Stimulated activated CD4-positive, alpha-beta T cell treated with anti-CD3 and anti-CD28 coated beads, Interleukin-4, amount 100 ng/mL, for 24 hours (primary cell): ENCODE measurements at regions not wholly inside any gene's neighbourhood (a gene's known extent, or its start where the extent isn't known, plus 50 kb on each side); places are given as distances from the start of the nearest gene placed in this dataset.

Source experiments
- DNase-seq: peaks from one replicate; pipeline ENCODE4 v3.0.0-alpha.2; 2020

DNA sequence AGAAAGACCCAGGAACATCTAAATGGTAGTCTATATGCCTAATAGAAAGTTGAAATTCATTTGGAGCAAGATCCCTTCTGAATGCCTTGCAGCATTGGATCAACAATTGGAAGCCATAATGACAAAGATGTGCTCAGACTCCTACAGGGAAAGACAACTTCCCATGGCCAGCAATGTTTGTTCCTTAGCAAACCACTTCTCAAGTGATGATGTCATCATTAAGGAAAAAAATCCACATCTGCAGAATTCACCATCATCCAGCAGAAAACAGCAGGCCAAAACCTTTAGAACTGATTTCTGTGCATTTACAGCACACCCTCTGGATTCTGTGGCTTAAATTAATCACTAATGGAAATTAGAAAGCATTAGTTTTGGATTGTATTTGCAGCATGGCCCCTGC is 82.4 kb upstream of the ZIC3 start:
- DNase-seq = no peak

GRCh38 chrX:137482136-137482535 is 83.8 kb upstream of the ZIC3 start:
- DNase-seq = no peak

GRCh38 chrX:137479386-137479785 is 86.5 kb upstream of the ZIC3 start:
- no peak for DNase-seq

DNA sequence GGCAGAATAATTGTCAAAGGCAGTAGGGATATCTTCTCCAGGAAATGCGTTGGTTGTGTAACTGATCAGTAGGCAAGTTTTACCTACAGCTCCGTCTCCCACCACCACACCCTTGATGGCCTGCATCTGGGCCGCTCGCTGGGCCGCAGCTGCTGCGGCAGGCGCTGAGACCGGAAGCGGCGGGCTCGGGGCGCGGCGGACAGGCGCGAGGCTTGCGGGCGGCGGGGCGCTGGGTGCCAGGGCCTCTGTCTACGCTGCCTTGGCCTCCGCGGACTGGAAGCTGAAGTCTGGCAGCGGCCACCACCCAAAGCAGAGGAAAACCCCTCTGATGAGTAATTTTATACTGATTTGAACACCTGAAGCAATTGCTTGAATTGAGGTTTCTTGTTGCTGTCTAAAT is 124.2 kb upstream of the ZIC3 start:
- no peak for DNase-seq

DNA sequence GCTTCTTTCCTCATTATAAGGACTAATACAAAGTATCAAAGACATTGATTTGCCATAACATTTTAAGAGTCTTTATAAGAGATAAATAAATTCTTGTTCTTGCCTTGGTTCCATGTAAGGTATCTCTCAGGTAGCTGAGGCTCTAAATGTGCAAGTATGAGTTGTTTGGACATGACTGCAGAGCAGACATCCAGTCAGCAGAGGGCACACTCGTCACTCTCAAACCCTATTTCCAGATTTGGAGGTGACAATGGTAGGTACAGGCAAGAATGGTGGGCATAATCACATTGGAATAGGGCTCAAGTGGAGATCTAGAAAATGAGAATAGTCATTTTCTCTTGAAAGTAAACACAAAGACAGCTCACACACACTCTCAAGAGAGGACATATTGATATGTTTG is 133.3 kb upstream of the ZIC3 start:
- no peak for DNase-seq

DNA sequence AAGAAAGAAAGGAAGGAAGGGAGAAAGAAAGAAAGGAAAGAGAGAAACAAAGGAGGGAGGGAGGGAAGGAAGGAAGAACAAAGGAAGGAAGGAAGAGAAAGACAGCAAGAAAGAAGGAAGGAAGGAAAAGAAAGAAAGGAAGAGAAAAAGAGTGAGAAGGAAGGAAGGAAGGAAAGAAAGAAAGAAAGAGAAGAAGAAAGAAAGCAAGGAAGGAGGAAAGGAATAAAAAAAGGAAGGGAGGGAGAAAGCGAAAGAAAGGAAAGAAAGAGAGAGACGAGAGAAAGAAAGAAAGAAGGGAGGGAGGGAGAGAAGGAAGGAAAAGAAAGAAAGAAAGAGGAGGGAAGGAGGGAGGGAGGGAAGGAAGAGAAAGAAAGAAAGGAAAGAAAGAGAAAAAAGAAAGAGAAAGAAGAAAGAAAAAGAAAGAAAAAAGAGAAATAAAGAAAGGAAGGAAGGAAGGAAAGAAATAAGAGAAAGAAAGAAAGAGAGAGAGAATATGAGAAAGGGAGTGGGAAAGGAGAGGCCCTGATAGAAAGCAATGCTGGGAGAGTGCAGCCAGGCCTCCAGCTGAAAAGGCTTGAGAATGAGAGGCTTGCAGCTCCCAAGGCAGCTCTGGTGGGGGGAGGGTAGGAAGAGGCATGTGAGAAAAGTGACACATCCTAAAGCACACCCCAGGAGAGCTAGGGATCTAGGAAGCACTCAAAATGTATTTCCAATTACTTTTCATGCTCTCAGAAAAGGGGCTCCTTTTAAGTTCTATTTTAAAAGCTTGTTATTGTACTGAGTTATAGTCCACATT is 134.0 kb upstream of the ZIC3 start:
- DNase-seq = no peak

DNA sequence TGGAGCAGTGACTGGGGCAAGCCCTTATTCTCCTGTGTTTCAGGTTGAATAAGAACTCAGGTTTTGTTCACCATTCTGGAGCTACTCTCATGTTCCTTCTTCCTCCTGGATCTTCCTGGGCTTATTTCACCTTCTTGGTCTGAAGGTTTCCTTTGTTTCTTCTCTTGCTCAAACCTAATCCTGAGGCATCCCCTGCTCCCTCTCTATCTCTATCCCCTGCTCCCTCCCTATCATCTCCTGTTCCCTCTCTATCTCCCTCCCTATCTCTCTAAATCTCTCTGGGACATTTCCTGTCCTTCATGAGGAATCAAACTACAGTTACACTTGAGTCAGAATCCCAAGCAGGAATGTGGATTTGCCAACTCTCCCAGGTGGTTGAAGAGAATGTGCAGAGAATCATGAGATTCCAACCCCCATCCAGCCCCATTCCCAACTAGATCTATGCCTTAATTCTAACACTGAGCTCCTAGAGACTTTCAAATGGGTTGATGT is 134.9 kb upstream of the ZIC3 start:
- DNase-seq = no peak

- DNase-seq = no peak
These were observed 135.6 kb upstream of the ZIC3 start for GRCh38 chrX:137430301-137430700.

DNA sequence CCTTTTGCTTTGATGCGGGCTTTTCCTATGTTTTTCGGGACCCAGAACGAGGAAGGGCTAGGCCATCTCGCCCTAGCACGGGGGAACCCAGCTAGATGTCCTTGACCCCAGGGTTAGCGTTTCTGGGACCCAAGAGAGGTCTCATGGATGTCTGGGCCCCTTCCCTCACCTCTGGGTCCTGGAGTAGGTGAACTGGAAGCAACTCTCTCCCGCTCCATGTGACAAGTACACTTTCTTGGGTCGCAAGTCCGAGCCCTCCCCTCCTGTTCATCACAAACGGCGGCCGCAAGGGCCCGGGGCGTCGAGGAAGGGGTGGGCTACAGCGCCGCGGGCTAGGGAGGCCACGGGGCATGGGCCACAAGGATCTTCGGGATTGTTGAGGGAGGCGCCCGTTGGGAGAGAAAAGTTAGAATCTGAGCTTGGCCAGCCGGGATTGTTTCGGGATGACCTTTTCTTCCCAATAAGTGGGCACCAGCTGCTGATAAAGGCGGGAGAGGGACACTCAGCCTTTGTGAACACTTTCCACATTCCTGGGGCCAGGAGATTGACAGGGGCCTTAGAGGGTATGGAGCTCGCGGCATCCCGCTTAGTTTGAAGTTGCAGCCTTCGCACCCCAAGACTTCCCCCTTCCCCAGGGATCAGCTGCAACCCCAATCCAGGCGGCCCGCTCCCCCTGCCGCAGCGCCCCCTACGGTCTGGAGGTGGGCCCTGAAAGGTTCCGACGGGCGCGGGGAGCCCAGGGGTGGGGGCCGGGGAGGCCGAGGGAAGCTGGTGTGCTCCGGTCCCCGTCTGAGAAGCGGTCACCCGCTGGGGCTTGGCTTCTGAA is 136.9 kb upstream of the ZIC3 start:
- DNase-seq = no peak

GRCh38 chrX:137428221-137428661 is 137.7 kb upstream of the ZIC3 start:
- DNase-seq = no peak

GRCh38 chrX:137427816-137428215 is 138.1 kb upstream of the ZIC3 start:
- no peak for DNase-seq

GRCh38 chrX:137427426-137427778 is 138.5 kb upstream of the ZIC3 start:
- DNase-seq = no peak

- no peak for DNase-seq
These were observed 139.1 kb upstream of the ZIC3 start for GRCh38 chrX:137426695-137427425.

DNA sequence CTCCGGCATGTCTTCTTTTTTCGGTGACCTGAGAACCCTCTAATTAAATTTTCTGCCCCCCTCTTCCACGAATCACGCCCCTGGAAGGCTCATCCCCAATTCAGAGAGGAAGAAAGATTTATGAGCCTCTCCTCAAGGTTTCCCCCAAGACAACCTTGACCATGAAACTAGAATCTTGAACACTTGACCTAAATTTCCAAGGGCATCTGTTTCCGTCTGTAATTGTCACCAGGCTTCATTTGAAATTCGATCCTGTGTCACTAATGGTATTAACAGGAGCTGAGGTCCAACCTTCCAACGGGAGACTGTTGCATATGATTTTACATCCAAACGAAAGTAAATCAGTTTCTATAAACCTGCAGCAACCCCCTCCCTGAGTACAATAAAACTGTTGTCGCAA is 139.9 kb upstream of the ZIC3 start:
- no peak for DNase-seq

- DNase-seq = no peak
These were observed 140.5 kb upstream of the ZIC3 start for GRCh38 chrX:137425273-137425902.

GRCh38 chrX:137424679-137425078 is 141.2 kb upstream of the ZIC3 start:
- DNase-seq = no peak

DNA sequence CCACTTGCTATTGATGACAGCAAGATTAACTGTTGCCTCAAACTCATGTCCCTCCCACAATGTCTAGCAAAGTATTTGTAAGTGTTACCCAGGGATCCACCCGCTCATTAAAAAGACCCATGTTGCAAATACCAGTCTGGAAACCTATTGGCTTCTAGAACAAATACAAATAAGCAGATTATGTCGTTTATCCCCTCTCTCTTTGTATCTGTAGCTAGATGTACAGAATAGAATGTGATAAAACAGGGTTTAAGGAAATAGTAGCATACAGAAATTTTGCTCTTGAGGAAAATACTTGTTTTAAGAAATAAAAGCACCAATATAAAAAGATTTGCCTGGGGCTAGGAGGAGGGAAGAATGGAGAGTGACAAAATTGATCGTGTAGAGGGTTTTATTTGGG is 142.7 kb upstream of the ZIC3 start:
- DNase-seq = no peak

GRCh38 chrX:137418086-137418485 is 147.8 kb upstream of the ZIC3 start:
- no peak for DNase-seq

DNA sequence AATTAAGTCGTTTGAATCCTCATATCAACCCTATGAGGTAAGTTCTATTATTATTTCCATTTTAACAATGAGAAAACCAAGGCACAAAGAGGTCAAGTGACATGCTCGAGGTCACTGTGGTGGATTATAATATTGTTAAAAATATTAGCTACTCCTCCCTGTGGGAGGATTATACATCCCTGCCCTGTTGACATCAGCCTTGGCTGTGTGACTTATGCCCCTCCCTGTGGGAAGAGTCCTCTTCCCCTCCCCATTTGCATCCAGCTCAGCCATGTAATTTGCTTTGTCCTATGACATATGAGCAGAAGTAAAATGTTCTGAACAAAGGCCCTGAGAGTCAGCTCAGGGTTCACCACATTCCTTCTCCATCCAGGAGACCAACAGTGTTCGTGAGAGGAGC is 152.7 kb upstream of the ZIC3 start:
- no peak for DNase-seq

DNA sequence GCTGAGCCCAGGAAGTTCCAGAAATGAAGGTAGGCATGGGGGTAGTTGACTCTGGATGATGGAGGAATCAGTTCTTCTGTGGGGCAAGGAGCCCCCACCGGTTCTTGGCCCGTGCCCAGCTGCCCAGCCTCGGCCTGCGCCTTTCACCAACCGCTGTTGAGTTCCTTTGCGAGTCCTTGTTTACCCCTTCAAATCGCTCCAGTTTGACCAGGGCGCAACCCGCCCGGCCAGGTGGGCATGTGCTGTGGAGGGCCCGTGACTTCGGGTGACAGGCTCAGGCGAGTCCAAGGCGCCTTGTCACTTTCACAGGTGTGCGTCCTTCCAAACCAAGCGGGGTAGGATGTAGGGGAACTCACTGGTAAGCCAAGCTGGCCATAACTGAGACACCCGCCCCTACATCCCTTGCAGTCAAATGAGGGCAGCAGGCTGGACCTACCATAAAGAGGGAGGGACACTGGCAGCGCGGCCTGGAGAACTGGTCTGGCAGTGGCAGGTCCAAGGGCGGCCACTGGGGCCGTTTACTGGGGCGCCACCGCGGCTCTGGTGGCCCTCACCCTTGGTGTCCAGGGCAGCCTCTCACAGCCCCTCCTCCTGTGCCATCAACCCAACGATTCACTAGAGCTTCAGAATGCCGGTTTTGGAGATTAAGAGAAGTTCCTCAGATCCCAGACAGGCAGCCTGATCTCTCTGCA is 160.3 kb upstream of the ZIC3 start:
- DNase-seq = no peak

- no peak for DNase-seq
These were observed 164.8 kb upstream of the ZIC3 start for GRCh38 chrX:137401092-137401491.

DNA sequence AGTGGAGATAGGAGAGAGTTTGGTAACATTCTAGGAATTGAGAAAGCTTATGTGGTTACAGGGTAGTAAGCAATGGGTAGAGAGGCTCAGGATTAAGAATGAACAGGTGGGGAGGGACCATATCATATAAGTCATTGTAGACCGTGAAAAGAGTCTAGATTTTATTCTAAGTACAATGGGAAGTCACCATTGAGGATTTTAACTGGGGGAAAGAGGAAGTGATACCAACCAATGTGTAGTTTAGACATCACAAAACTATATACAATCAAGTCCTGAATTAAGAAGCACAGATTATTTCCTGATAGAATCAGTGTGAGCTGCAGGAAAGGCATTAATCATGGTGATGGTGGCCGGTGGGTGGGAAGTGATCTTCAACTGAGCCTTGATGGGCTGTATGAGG is 178.3 kb upstream of the ZIC3 start:
- DNase-seq = no peak
